Testis (tissue), 2 donors: ENCODE measurements at regions not wholly inside any gene's neighbourhood (a gene's known extent, or its start where the extent isn't known, plus 50 kb on each side); places are given as distances from the start of the nearest gene placed in this dataset.

Experiments
- DNase-seq: peaks from one replicate; pipeline ENCODE4 v3.0.0-alpha.2; 2019
- H3K27ac ChIP-seq, 2 donors: fragments of 200-600 bp; sonication (generic); one replicate each; pipeline ENCODE4 v1.5.1; 2019
- H3K27me3 ChIP-seq: fragments of 200-600 bp; sonication (generic); one replicate; pipeline ENCODE4 v1.5.1; 2019
- H3K36me3 ChIP-seq: fragments of 200-600 bp; sonication (generic); one replicate; pipeline ENCODE4 v1.5.1; 2017; ENCODE audit warnings: low read depth; ENCODE audit errors: missing control alignments
- H3K4me1 ChIP-seq: fragments of 200-600 bp; sonication (generic); one replicate; pipeline ENCODE4 v1.5.1; 2019
- H3K4me3 ChIP-seq, 2 donors: fragments of 200-600 bp; sonication (generic); one replicate each; pipeline ENCODE4 v1.5.1; 2017 to 2019
- H3K9me3 ChIP-seq: fragments of 200-600 bp; sonication (generic); one replicate; pipeline ENCODE4 v1.5.1; 2017
- CTCF ChIP-seq, 3 experiments: fragments of 450-650 bp in 2 of 3; fragments of 200-600 bp in 1 of 3; sonication (generic) in 1 of 3; IDR thresholded peaks; one replicate each; pipeline ENCODE4 v1.5.1; 2016 to 2019; ENCODE audit warnings: antibody characterized with exemption in 3 of 3, mild to moderate bottlenecking in 2 of 3, moderate library complexity in 1 of 3
- POLR2A ChIP-seq: fragments of 450-650 bp; IDR thresholded peaks from one replicate; pipeline ENCODE4 v1.6.1; 2017; ENCODE audit warnings: antibody characterized with exemption, mild to moderate bottlenecking, moderate library complexity
- WGBS, 2 donors: methylation state at CpG; one replicate each; pipeline ENCODE4 v1.1.5; 2018; 5-methylcytosine and 5-hydroxymethylcytosine counted together
- intact Hi-C: fragments of 100-400 bp; cut with DNase I; formaldehyde crosslinking; loops from one replicate; pipeline ENCODE4 v1.15.1; 2023; ENCODE audit warnings: low total_unique reads

GRCh38 chr4:112975567-112976355 lies 73.7 kb upstream of the ANK2 start:
- no peaks in the 10 kb centered on the region for H3K4me1 ChIP-seq
- TF ChIP-seq POLR2A (no peak), CTCF (IDR thresholded peaks at IDR 0.05) (no peak)
- 87 to 90% methylated on average over 6 of the region's 6 CpGs for WGBS, 2 donors

GRCh38 chr4:112978691-112979472 lies 70.6 kb upstream of the ANK2 start:
- no peaks in the 10 kb centered on the region for H3K27me3 ChIP-seq
- intact Hi-C loops, result no loop called here
- TF ChIP-seq POLR2A, result no peak
- TF ChIP-seq CTCF (IDR thresholded peaks at IDR 0.05), result no peak
- 68 to 79% methylated on average over 7 to 14 of the region's 14 CpGs for WGBS, 2 donors
- DNase-seq, result no peak
- no peak overlapping the region for H3K27ac ChIP-seq
- H3K4me3 ChIP-seq, result no peak overlapping the region
- H3K9me3 ChIP-seq, result no peaks in the 10 kb centered on the region
- no peaks in the 10 kb centered on the region for H3K4me1 ChIP-seq
- no peaks in the 10 kb centered on the region for H3K36me3 ChIP-seq

More at GRCh38 chr4:112975567-112976355, 73.7 kb upstream of the ANK2 start:
- H3K4me3 ChIP-seq, result no peak overlapping the region
- intact Hi-C loops, result no loop called here
- H3K27me3 ChIP-seq, result no peaks in the 10 kb centered on the region
- no peaks in the 10 kb centered on the region for H3K36me3 ChIP-seq
- H3K9me3 ChIP-seq, result no peaks in the 10 kb centered on the region
- DNase-seq, result no peak
- H3K27ac ChIP-seq, result no peak overlapping the region

GRCh38 chr4:112979881-112980421 lies 69.5 kb upstream of the ANK2 start:
- H3K27me3 ChIP-seq, result no peaks in the 10 kb centered on the region
- H3K36me3 ChIP-seq, result no peaks in the 10 kb centered on the region
- H3K9me3 ChIP-seq, result no peaks in the 10 kb centered on the region
- no peaks in the 10 kb centered on the region for H3K4me1 ChIP-seq
- intact Hi-C loops, result no loop called here
- peak; percentile 20 for DNase-seq
- TF ChIP-seq CTCF (IDR thresholded peaks at IDR 0.05), result no peak
- no peak for TF ChIP-seq POLR2A
- 59 to 71% methylated on average over 12 to 14 of the region's 16 CpGs for WGBS, 2 donors
- H3K4me3 ChIP-seq, result peak overlapping the region in 1 of 2 donors; percentile 10
- H3K27ac ChIP-seq, result no peak overlapping the region

- 85 to 92% methylated on average over 2 of the region's 2 CpGs for WGBS, 2 donors
- Histone ChIP-seq H3K4me3 (no peak overlapping the region), H3K27ac (no peak overlapping the region), H3K27me3 (no peaks in the 10 kb centered on the region), H3K36me3 (no peaks in the 10 kb centered on the region), H3K4me1 (no peaks in the 10 kb centered on the region), H3K9me3 (no peaks in the 10 kb centered on the region)
- intact Hi-C loops, result no loop called here
- no peak for DNase-seq
- TF ChIP-seq POLR2A (no peak), CTCF (IDR thresholded peaks at IDR 0.05) (no peak)
Observed at GRCh38 chr4:112982680-112983079, 66.8 kb upstream of the ANK2 start.
